ENCODE measurements at regions not wholly inside any gene's neighbourhood (a gene's known extent, or its start where the extent isn't known, plus 50 kb on each side); places are given as distances from the start of the nearest gene placed in this dataset.

DNA sequence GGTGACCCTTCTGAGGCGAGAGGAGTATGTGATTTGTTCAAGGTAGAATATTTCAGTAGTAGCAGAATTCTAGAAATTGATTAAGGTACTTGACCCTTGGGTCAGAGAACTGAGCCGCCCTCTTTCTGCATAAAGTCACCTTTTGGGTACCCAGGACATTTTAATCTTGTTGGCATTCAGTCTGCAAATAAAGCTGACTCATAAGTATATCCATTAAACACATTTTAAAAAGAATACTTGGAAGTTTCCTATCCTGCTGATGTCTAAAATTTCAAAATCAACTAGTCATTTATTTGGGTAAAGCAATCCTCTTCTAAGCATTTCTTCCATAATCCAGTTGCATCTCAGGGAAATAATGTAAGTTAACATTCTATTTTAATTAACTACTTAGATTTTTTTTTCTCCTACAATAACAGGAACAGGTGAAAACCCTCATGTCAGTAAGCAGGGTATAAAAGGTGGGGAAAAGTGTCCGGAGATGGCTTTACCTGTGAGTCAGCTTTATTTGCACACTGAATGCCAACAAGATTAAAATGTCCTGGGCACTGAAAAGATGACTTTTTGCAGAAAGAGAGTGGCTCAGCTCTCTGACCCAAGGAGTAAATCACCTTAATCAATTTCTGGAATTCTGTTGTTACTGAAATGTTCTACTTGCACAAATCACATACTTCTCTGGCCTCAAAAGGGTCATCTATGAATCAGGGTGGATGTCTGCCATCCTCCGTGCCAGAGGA, 78.7 kb upstream of the ITGA6 start:
- H3K27me3 Mint-ChIP-seq (ENCODE audit: low read depth in 3 of 3) = peaks cover under 1 to 7% (median 3%) of the 10 kb centered on the region in 3 donors
- no peak overlapping the region for H3K4me3 Mint-ChIP-seq
- H3K36me3 Mint-ChIP-seq = peaks cover 0 to 8% (median 0%) of the 10 kb centered on the region in 3 donors
- DNase-seq = no peak
- H3K4me1 Mint-ChIP-seq = no peaks in the 10 kb centered on the region
- H3K27ac Mint-ChIP-seq = no peak overlapping the region
- H3K9me3 Mint-ChIP-seq = peaks cover 0 to 5% (median 3%) of the 10 kb centered on the region in 6 donors

DNA sequence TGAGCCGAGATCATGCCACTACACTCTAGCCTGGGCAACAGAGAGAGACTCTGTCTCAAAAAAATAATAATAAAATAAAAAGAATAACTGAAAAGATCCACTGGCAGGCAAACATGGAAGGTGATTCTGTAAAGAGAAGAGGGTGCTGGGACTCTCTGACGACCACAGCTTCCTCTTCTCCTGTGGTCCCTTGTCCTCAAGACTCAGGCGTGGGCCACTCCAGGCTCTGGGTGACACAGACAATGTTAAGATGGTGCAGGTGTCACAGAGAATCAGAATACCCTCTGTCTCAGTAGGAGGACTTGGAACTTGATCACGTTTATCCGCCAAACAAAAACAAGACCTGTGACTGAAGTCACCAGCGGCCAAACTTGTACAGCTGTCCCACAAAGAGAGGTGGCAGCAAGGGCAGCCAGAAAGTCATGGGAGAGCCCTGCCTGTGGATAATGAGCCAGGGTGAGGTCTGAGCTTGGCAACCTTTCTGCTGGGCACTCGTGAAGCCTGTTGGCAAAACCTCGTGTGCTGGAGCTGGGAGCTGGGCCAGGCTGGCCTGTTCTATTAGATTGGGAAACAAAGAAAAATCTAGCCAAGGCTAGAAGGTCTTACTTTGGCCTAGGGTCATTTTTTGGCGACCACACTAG, 76.4 kb upstream of the ITGA6 start:
- Mint-ChIP-seq H3K4me3 (no peak overlapping the region), H3K4me1 (no peaks in the 10 kb centered on the region), H3K9me3 (peaks cover 0 to 5% (median 1%) of the 10 kb centered on the region in 6 donors), H3K27ac (no peak overlapping the region), H3K36me3 (no peaks in the 10 kb centered on the region), H3K27me3 (ENCODE audit: low read depth in 3 of 3) (peaks cover 0 to 4% (median 0%) of the 10 kb centered on the region in 3 donors)
- no peak for DNase-seq

DNA sequence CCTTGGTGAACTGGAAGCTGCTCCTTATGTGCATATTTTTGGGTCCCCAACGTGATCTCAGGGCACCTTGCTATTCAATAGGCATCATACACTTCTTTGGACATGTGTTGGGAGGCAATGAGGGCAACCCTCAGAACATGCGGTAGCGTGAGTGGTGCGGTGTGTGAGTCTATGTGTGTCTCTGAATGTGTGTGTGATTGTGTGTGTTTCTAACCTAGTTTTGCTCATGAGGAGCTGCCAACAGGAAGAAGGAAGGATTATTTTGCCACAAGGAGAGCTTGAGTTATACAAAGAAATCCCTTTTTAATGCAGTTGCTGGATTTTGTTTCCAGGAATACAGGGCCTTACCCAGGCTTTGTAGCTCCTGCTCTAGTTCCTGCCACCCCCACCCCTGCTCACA, 75.8 kb upstream of the ITGA6 start:
- no peak overlapping the region for H3K4me3 Mint-ChIP-seq
- H3K27ac Mint-ChIP-seq = peak overlapping the region in 1 of 6 donors; percentile 4
- H3K4me1 Mint-ChIP-seq = no peaks in the 10 kb centered on the region
- H3K9me3 Mint-ChIP-seq = peaks cover 0 to 5% (median 1%) of the 10 kb centered on the region in 6 donors
- no peaks in the 10 kb centered on the region for H3K36me3 Mint-ChIP-seq
- DNase-seq = no peak
- H3K27me3 Mint-ChIP-seq (ENCODE audit: low read depth in 3 of 3) = peaks cover 0 to 4% (median 0%) of the 10 kb centered on the region in 3 donors

DNA sequence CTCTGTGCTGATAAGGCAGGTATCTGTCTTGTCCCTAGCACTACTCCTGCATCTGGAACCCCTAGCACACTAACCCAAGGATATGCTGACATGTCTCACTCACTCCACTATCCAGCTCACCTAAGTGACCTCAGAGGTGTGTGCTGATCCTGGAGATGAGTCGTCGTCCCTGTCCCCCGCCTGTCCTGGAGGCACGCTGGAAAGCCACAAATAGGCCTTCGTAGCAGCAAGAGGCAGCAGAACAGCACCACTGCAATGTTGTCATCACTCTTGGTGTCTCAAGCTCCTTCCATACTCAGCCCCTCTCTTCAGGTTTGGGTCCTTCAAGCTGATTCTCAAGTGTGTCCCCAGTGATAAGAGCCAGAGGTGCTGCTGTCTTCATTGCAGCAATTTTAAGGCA, 73.0 kb upstream of the ITGA6 start:
- Mint-ChIP-seq H3K9me3 (no peaks in the 10 kb centered on the region), H3K36me3 (no peaks in the 10 kb centered on the region), H3K27ac (no peak overlapping the region), H3K4me3 (no peak overlapping the region), H3K4me1 (no peaks in the 10 kb centered on the region), H3K27me3 (ENCODE audit: low read depth in 3 of 3) (peaks cover 0 to 5% (median 2%) of the 10 kb centered on the region in 3 donors)
- DNase-seq = no peak

DNA sequence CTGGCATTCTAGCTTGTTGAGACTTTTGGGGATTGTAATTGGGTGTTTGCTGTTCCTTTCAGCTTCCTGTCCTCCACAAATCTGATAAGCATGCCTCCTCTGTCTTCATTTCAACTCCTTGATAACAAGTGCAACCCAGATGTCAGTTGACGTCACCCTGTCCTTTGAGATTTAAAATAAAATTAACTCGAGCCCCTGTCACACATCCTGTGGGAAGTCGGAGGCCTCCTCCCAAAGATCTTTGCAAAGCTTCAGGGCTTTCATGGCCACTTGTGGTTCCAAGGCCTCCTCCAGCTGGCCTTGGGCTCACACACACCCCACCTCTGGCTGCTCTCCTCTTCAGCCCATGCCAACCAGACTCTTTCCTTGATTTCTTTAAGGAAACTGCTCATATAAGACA, 69.9 kb upstream of the ITGA6 start:
- Mint-ChIP-seq H3K4me1 (no peaks in the 10 kb centered on the region), H3K27me3 (ENCODE audit: low read depth in 3 of 3) (peaks cover 2 to 5% (median 2%) of the 10 kb centered on the region in 3 donors), H3K27ac (no peak overlapping the region), H3K9me3 (no peaks in the 10 kb centered on the region), H3K36me3 (no peaks in the 10 kb centered on the region), H3K4me3 (no peak overlapping the region)
- no peak for DNase-seq

DNA sequence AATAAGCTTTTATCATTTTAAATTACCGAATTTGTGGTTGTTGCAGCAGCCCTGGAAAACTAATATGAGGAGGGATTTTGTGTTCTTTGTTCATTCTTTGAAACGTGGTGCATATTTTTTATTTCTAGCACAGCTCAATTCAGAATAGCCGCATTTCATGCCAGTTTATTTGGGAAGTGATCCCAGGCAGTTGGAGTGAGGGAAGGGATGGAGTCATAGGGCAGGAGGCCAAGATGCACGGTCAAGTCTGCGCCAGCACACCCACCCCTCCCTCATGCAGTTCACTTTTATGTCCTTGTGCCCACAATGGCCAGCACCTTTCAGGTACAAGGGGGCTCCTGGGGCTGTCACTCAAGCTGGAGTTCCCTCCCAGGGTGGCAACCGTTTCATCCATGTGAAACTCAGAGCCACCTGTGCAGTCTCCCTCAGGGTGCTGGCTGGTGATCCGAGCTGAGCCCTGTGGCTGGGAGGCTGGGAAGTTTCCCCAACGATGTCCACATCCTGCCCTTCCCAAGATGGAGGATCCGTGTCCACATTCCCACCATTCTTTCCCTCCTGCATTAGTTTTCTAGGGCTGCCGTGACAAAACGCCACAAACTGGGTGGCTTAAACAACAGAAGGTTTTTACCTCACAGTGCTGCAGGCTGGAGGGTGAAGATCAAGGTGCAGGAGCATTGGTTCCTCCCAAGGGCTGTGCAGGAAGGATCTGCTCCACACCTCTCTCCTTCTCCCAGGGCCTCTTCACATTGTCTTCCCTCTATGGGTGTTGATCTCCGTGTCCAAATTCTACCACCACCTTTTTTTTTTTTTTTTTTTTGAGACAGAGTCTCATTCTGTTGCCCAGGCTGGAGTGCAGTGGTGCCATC, 68.5 kb upstream of the ITGA6 start:
- no peak for DNase-seq
- Mint-ChIP-seq H3K27ac (no peak overlapping the region), H3K27me3 (ENCODE audit: low read depth in 3 of 3) (peaks cover 0 to 5% (median 2%) of the 10 kb centered on the region in 3 donors), H3K4me1 (no peaks in the 10 kb centered on the region), H3K9me3 (no peaks in the 10 kb centered on the region), H3K36me3 (no peaks in the 10 kb centered on the region), H3K4me3 (no peak overlapping the region)

DNA sequence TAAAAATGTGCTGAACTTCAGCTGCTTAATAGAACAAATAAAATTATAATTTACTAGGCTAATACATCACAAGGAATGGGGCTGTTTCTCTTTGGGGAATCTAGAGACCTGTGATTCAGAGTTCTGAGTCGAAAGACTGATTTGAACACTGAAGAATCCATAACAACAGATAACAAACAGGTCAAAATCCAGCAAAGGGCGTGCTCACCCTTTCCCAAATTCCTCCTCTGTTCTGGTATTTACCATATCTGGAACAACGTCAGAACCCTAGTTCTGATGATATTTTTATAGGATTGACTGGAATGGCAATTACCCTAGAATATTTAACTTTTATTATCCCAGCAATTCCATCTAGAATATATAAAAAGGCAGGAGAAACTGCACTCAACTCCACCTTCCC, 66.0 kb upstream of the ITGA6 start:
- DNase-seq = no peak
- H3K4me3 Mint-ChIP-seq = no peak overlapping the region
- H3K9me3 Mint-ChIP-seq = no peaks in the 10 kb centered on the region
- peaks cover 0 to 5% (median 2%) of the 10 kb centered on the region in 3 donors for H3K27me3 Mint-ChIP-seq (ENCODE audit: low read depth in 3 of 3)
- H3K27ac Mint-ChIP-seq = no peak overlapping the region
- H3K36me3 Mint-ChIP-seq = no peaks in the 10 kb centered on the region
- H3K4me1 Mint-ChIP-seq = no peaks in the 10 kb centered on the region

DNA sequence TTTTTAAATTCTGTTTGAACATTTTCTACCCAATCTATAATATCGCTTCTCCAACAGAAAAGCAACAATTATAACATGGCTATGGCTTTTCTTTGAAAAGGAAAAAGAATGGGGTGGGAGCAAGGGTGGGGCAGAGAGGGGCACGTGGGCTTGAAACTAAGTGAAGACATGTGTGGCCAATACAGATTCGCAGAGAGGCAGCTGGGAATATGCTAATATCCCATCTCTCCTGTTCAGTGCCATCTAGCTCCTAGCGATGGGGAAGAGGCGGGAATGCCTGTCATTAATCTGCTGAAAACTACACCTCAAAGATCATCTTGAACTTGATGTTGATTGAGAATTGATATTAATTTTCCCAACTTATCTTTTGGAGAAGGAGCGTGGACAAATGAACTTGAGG, 65.5 kb upstream of the ITGA6 start:
- Mint-ChIP-seq H3K4me1 (no peaks in the 10 kb centered on the region), H3K9me3 (no peaks in the 10 kb centered on the region), H3K27me3 (ENCODE audit: low read depth in 3 of 3) (peaks cover 0 to 5% (median 2%) of the 10 kb centered on the region in 3 donors), H3K36me3 (no peaks in the 10 kb centered on the region), H3K4me3 (no peak overlapping the region), H3K27ac (no peak overlapping the region)
- no peak for DNase-seq

DNA sequence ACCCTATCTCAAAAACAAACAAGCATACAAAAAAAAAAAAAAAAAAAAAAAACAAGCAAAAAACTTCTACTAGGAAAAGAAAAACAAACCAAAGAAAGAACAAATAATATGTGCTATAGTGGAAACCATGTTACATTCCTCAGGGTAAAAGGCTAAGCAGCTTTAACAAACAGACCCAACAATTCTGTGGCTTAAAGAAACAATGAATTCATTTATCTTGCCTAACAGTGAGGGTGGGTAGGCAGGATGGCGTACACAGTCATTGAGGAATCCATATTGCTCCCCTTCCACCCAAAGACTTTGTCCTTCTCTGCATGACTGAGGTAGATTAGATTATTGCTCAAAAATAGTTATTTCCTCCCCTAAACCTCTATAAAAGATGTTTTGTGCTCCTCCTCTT, 63.1 kb upstream of the ITGA6 start:
- H3K27me3 Mint-ChIP-seq (ENCODE audit: low read depth in 3 of 3) = peaks cover 0 to 3% (median 0%) of the 10 kb centered on the region in 3 donors
- H3K36me3 Mint-ChIP-seq = peaks cover 0 to 3% (median 0%) of the 10 kb centered on the region in 3 donors
- H3K27ac Mint-ChIP-seq = no peak overlapping the region
- H3K4me1 Mint-ChIP-seq = no peaks in the 10 kb centered on the region
- no peaks in the 10 kb centered on the region for H3K9me3 Mint-ChIP-seq
- DNase-seq = no peak
- no peak overlapping the region for H3K4me3 Mint-ChIP-seq

DNA sequence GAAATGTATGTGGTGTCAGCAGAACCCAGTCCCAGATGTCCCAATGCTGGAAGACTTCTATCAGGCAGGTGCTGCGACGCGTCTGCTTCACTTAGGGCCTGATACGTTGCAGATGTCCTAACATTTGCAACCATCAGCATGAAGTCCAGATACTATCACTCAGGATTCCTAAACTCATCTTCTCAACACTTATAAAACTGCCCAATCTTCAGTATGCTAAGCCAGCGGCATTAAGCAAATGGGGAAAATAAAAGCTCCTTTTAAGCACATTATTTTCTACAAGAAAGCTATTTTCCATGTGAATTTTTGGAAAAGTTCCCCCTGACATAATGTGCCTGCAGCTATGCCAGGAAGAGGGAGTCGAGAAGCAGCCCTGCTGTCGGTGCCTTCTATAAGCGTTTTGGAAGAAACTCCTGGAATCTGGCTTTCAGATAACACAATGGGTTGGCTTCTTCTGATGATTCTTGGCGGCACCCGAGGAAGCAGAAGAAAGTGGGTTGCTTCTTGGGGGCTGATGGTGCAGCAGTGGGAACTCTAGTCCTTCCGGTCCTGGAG, 60.7 kb upstream of the ITGA6 start:
- no peaks in the 10 kb centered on the region for H3K9me3 Mint-ChIP-seq
- H3K27ac Mint-ChIP-seq = no peak overlapping the region
- peaks cover 0 to 3% (median 2%) of the 10 kb centered on the region in 3 donors for H3K27me3 Mint-ChIP-seq (ENCODE audit: low read depth in 3 of 3)
- H3K36me3 Mint-ChIP-seq = peaks cover 0 to 5% (median 0%) of the 10 kb centered on the region in 3 donors
- no peaks in the 10 kb centered on the region for H3K4me1 Mint-ChIP-seq
- no peak for DNase-seq
- H3K4me3 Mint-ChIP-seq = no peak overlapping the region

DNA sequence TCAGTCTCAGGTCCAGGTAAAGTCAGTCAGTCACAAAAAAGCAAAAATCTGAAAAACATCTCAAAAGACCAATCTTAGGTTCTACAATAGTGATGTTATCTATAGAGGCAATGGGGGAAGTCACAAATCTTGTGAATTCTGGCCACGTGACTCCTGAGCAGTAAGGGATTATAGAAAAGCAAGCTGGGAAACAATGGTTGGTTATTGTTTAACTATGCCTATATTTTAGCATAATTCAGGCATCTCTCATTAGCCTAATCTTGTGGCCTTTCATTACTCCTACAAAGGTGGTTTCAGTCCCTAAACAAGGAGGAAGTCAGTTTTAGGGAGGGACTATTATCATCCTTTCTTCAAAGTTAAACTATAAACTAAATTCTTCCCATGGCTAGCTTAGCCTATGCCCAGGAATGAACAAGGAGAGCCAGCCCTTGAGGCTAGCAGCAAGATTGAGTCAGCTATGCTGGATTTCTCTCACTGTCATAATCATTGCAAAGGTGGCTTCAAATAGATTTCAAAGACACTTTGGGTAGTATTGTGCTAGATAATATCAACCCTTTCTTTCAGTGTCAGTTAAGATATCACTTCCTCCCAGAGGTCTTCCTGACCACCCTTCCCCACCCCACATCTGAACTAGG, 56.4 kb upstream of the ITGA6 start:
- no peak for DNase-seq
- H3K9me3 Mint-ChIP-seq = no peaks in the 10 kb centered on the region
- peak overlapping the region in 1 of 6 donors; percentile 67 for H3K27ac Mint-ChIP-seq
- peaks cover 1 to 5% (median 3%) of the 10 kb centered on the region in 3 donors for H3K27me3 Mint-ChIP-seq (ENCODE audit: low read depth in 3 of 3)
- no peaks in the 10 kb centered on the region for H3K4me1 Mint-ChIP-seq
- H3K4me3 Mint-ChIP-seq = no peak overlapping the region
- peaks cover 0 to 5% (median 0%) of the 10 kb centered on the region in 3 donors for H3K36me3 Mint-ChIP-seq

DNA sequence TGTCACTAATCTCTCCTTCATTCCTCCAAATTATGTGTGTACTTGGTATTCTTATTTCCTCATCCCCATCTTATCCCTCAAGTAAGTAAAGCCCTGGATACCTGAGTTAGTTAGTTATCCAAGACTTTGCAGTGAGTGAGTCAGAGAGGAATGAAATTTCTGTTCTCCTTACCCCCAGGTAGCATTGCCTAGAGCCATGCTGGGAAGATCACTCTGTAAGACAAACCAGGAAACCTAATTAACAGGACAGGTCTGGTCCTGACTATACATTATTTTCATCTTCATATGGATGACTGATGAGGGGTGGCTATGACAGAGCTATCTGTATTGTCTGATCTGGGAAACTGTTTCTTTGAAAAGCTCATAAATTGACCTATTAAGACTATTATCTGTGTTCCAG, 55.0 kb upstream of the ITGA6 start:
- Mint-ChIP-seq H3K27me3 (ENCODE audit: low read depth in 3 of 3) (peaks cover 1 to 5% (median 2%) of the 10 kb centered on the region in 3 donors), H3K36me3 (peaks cover 0 to 5% (median 0%) of the 10 kb centered on the region in 3 donors), H3K27ac (no peak overlapping the region), H3K9me3 (no peaks in the 10 kb centered on the region), H3K4me3 (no peak overlapping the region), H3K4me1 (no peaks in the 10 kb centered on the region)
- no peak for DNase-seq

DNA sequence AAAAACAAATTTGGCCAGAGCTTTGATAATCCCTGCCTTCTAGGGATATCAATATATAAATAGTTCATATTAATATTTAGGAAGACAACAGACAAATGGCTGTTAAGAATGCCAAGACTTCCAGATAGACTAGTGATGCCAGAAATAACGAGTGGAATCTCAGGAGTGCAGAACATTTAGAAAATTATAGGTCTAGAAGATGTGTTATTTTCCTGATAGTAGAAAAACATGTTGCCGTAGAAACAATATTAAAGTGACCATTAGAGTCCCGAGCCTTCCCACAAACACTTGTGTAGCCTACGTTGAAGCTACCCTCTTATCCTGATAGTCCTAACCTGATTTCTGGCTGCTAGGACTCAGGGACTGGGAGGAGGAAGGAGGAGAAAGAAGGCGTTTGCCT, 54.3 kb upstream of the ITGA6 start:
- H3K4me1 Mint-ChIP-seq = no peaks in the 10 kb centered on the region
- no peak for DNase-seq
- peaks cover 0 to 5% (median 0%) of the 10 kb centered on the region in 3 donors for H3K36me3 Mint-ChIP-seq
- no peak overlapping the region for H3K4me3 Mint-ChIP-seq
- peaks cover 1 to 5% (median 2%) of the 10 kb centered on the region in 3 donors for H3K27me3 Mint-ChIP-seq (ENCODE audit: low read depth in 3 of 3)
- no peak overlapping the region for H3K27ac Mint-ChIP-seq
- no peaks in the 10 kb centered on the region for H3K9me3 Mint-ChIP-seq
